ENCODE measurements at regions not wholly inside any gene's neighbourhood (a gene's known extent, or its start where the extent isn't known, plus 50 kb on each side); places are given as distances from the start of the nearest gene placed in this dataset.

DNA sequence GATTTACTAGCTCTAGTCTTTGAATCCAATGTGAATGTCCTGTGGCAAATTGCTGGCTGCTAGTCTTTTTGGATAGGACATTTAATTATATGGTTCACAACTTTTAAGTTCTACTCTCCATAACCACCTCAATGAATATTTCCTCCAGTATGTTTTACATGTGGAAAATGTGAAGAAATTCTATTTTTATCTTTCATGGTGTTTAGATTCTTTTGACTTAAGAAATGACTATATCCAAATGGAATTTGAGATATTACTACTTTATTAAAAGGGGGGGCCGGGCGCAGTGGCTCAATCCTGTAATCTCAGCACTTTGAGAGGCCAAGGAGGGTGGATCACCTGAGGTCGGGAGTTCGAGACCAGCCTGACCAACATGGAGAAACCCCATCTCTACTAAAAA, 202.0 kb downstream of the ARL4A start:
- H3K4me3 ChIP-seq (ENCODE audit: low read length), result no peak overlapping the region
- H3K4me1 ChIP-seq (ENCODE audit: control insufficient read depth, insufficient read depth, low read length), result peaks cover 21% of the 10 kb centered on the region

DNA sequence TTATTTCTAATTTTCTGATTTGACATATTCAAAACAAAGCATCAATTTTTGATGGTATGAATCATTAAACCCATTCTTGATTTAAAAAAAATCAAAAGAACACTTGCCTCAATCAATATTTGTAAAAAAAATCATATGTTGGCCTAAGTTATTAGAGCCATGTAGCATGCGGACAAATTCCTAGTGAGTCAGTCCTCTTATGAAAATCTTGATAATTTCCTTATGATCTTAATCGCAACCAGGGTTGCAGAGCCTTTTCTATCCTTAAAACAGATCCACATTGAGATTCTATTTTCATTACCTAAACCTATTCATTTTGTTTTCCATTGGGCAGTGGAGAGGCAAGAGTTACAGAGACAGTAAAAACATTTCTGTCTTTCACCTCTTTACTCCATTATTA, 203.2 kb downstream of the ARL4A start:
- H3K36me3 ChIP-seq (ENCODE audit: insufficient read depth, low read length), result no peaks in the 10 kb centered on the region
- H3K9me3 ChIP-seq (replicated peaks; ENCODE audit: low read length), result no peaks in the 10 kb centered on the region
- H3K4me2 ChIP-seq (ENCODE audit: low read length), result no peak overlapping the region
- H3K9ac ChIP-seq (ENCODE audit: low read depth, low read length), result no peak overlapping the region
- H3K4me3 ChIP-seq (ENCODE audit: low read length), result no peak overlapping the region
- H3K4me1 ChIP-seq (ENCODE audit: control insufficient read depth, insufficient read depth, low read length), result peaks cover 9% of the 10 kb centered on the region
- no peaks in the 10 kb centered on the region for H3K27me3 ChIP-seq (ENCODE audit: control insufficient read depth, insufficient read depth, low read length)

More for the DNA sequence above, 202.0 kb downstream of the ARL4A start:
- Histone ChIP-seq H3K36me3 (ENCODE audit: insufficient read depth, low read length) (no peaks in the 10 kb centered on the region), H3K4me2 (ENCODE audit: low read length) (peak overlapping the region; percentile 14), H3K9ac (ENCODE audit: low read depth, low read length) (peak overlapping the region; percentile 33), H3K9me3 (replicated peaks; ENCODE audit: low read length) (no peaks in the 10 kb centered on the region), H3K27me3 (ENCODE audit: control insufficient read depth, insufficient read depth, low read length) (no peaks in the 10 kb centered on the region)

DNA sequence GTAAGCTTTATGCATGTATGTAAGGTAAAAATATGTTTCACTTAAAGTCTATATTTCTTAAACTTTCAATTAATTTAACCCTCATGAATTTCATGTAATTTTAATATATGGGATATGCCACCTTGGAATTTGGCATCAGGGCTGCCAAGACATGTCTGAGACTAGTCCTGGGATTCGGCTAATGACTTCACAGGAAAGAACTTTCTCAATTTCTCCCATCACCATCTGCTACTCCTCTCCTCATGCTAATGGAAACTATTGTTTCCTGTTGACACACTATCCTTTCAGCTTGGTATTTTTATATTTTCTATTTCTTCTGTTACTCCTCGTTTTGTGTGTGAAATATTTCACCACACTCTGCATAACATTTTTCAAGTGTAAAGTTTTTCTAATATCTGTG, 205.9 kb downstream of the ARL4A start:
- Histone ChIP-seq H3K9me3 (replicated peaks; ENCODE audit: low read length) (no peaks in the 10 kb centered on the region), H3K9ac (ENCODE audit: low read depth, low read length) (no peak overlapping the region)

DNA sequence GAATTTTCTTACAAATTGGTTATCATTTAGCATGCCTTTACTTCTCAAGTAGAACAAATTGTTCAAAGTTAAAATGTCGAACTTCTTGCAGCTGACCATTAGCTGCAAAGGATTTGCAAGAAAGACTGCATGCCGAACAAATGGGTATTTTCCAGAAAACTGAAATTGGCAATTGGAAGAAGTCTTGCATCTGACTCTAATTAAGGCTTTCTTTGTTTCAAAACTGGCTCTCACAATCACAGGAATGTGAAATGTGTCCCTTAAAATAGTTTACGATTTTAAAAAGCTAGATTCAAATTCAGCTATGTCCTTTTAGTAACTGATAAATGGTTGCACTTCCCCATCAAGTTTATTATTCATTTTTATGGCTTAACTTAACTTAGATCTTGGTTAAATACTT, 207.9 kb downstream of the ARL4A start:
- Histone ChIP-seq H3K4me2 (ENCODE audit: low read length) (no peak overlapping the region), H3K9ac (ENCODE audit: low read depth, low read length) (no peak overlapping the region), H3K27me3 (ENCODE audit: control insufficient read depth, insufficient read depth, low read length) (no peaks in the 10 kb centered on the region), H3K4me3 (ENCODE audit: low read length) (no peak overlapping the region), H3K9me3 (replicated peaks; ENCODE audit: low read length) (no peaks in the 10 kb centered on the region), H3K4me1 (ENCODE audit: control insufficient read depth, insufficient read depth, low read length) (no peaks in the 10 kb centered on the region), H3K36me3 (ENCODE audit: insufficient read depth, low read length) (no peaks in the 10 kb centered on the region)

More for the DNA sequence above, 205.9 kb downstream of the ARL4A start:
- Histone ChIP-seq H3K36me3 (ENCODE audit: insufficient read depth, low read length) (no peaks in the 10 kb centered on the region), H3K27me3 (ENCODE audit: control insufficient read depth, insufficient read depth, low read length) (no peaks in the 10 kb centered on the region), H3K4me1 (ENCODE audit: control insufficient read depth, insufficient read depth, low read length) (peaks cover 9% of the 10 kb centered on the region), H3K4me3 (ENCODE audit: low read length) (no peak overlapping the region), H3K4me2 (ENCODE audit: low read length) (no peak overlapping the region)

DNA sequence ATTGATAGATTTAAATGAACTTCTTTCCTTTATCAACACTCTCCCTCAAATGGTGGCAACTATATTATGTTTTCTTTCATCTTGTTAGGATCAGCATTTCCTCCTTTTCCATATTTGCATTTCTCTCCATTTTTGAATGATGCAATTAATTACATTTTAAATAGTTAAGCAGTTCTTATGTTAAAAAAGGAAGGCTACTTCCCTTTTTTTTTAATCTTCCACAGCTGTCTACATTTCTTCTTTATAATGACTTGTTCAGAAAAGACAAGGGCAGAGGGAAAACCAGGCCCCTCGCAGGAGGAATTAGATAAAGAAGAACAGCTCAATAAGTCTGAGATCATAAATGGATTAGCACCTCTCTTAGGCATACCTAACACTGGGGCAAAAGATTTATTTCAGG, 208.9 kb downstream of the ARL4A start:
- H3K36me3 ChIP-seq (ENCODE audit: insufficient read depth, low read length), result no peaks in the 10 kb centered on the region
- H3K4me3 ChIP-seq (ENCODE audit: low read length), result no peak overlapping the region
- no peak overlapping the region for H3K4me2 ChIP-seq (ENCODE audit: low read length)
- no peaks in the 10 kb centered on the region for H3K9me3 ChIP-seq (replicated peaks; ENCODE audit: low read length)
- H3K27me3 ChIP-seq (ENCODE audit: control insufficient read depth, insufficient read depth, low read length), result no peaks in the 10 kb centered on the region
- no peak overlapping the region for H3K9ac ChIP-seq (ENCODE audit: low read depth, low read length)
- no peaks in the 10 kb centered on the region for H3K4me1 ChIP-seq (ENCODE audit: control insufficient read depth, insufficient read depth, low read length)

DNA sequence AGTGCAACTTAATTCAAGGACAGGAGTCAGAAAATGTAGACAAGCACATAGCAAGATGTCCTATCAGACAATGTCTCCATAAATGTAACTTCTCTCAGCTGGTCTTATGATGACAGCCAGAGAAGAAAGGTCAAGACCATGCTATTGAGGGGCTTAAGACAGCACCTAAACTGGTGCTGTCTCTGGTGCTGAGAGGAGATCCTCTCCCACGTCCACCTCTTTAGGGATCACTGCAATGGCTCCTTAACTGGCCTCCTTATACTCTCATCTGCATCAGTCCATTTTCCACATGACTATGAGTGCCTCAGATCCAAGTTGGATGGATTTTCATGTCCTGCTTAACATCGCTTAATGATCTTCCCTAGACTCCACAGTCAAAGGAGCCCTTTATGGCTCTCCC, 210.6 kb downstream of the ARL4A start:
- Histone ChIP-seq H3K4me2 (ENCODE audit: low read length) (no peak overlapping the region), H3K4me3 (ENCODE audit: low read length) (no peak overlapping the region), H3K4me1 (ENCODE audit: control insufficient read depth, insufficient read depth, low read length) (no peaks in the 10 kb centered on the region), H3K9ac (ENCODE audit: low read depth, low read length) (no peak overlapping the region), H3K27me3 (ENCODE audit: control insufficient read depth, insufficient read depth, low read length) (no peaks in the 10 kb centered on the region), H3K36me3 (ENCODE audit: insufficient read depth, low read length) (no peaks in the 10 kb centered on the region), H3K9me3 (replicated peaks; ENCODE audit: low read length) (no peaks in the 10 kb centered on the region)

DNA sequence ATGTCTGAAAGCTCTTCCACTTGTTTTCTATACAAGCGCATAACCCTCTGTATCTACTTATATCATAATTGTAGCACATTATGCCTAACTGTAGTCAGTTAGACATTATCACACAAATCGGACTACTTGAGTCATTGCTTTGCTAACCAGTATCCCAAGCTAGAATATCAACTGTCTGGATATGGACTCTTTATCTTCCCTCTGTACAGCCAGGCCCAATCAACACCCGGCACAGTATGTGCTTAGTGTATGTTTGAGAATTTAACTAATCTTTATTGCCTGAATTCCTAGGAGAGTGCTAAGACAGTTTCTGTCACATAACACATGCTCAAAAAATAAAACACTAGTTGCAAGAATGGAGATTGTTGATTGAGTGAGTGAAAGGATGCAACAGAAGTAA, 211.2 kb downstream of the ARL4A start:
- Histone ChIP-seq H3K27me3 (ENCODE audit: control insufficient read depth, insufficient read depth, low read length) (no peaks in the 10 kb centered on the region), H3K4me1 (ENCODE audit: control insufficient read depth, insufficient read depth, low read length) (no peaks in the 10 kb centered on the region), H3K4me2 (ENCODE audit: low read length) (no peak overlapping the region), H3K36me3 (ENCODE audit: insufficient read depth, low read length) (no peaks in the 10 kb centered on the region), H3K4me3 (ENCODE audit: low read length) (no peak overlapping the region), H3K9ac (ENCODE audit: low read depth, low read length) (no peak overlapping the region), H3K9me3 (replicated peaks; ENCODE audit: low read length) (no peaks in the 10 kb centered on the region)

DNA sequence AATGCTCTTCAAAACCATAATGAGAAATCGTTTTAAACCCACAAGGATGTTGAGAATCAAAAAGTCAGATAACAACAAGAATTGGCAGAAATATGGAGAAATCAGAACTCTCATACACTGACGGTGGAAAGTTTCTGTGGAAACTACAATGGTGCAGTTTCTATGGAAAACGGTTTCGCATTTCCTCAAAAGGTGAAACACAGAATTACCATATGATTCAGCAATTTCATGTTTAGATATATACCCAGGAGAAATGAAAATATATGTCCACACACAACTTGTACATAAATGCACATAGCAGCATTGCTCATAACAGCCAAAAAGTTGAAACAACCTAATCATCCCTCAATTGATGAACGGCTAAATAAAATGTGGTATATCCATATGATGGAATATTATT, 218.2 kb downstream of the ARL4A start:
- no peak overlapping the region for H3K4me2 ChIP-seq (ENCODE audit: low read length)
- H3K9ac ChIP-seq (ENCODE audit: low read depth, low read length), result no peak overlapping the region
- H3K9me3 ChIP-seq (replicated peaks; ENCODE audit: low read length), result no peaks in the 10 kb centered on the region
- H3K27me3 ChIP-seq (ENCODE audit: control insufficient read depth, insufficient read depth, low read length), result no peaks in the 10 kb centered on the region
- H3K36me3 ChIP-seq (ENCODE audit: insufficient read depth, low read length), result no peaks in the 10 kb centered on the region
- H3K4me1 ChIP-seq (ENCODE audit: control insufficient read depth, insufficient read depth, low read length), result no peaks in the 10 kb centered on the region
- H3K4me3 ChIP-seq (ENCODE audit: low read length), result no peak overlapping the region

DNA sequence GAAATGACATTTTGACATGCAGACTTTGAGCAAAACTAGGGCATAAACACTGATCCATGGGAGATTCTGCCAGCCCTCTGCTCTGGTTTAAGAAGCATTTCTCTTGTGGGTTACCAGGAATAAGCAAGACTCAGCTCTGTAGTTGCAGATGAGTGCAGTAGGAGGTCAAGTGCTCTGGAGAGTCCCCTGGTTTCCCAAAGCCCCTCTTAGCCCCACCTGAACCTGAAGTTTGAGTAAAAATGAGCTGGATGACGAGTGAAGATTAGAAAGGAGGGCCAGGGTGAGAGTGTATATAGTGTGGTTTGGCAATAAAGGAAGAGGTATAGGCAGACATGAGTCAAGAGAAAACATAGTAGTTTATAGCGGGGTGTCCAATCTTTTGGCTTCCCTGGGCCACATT, 220.3 kb downstream of the ARL4A start:
- no peak overlapping the region for H3K4me2 ChIP-seq (ENCODE audit: low read length)

DNA sequence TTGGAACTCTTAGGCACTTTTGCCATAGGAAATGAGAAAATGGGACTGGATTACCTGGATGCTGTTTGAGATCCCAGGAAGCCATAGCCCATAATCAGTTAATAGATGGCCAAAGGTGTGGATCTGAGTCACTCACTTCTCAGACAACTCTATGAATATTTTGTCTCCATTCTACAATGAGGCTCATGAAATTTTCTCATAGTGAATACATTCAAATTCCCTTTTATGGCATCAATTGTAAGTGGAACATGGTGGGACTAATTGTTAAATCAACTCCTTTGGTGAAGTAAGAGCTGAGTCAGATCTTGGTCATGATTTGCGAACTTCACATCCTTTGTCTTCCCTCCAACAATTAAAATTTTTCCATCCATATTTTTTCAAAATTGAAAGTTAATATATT, 222.1 kb downstream of the ARL4A start:
- H3K27me3 ChIP-seq (ENCODE audit: control insufficient read depth, insufficient read depth, low read length), result no peaks in the 10 kb centered on the region
- no peaks in the 10 kb centered on the region for H3K4me1 ChIP-seq (ENCODE audit: control insufficient read depth, insufficient read depth, low read length)
- no peak overlapping the region for H3K9ac ChIP-seq (ENCODE audit: low read depth, low read length)
- no peak overlapping the region for H3K4me2 ChIP-seq (ENCODE audit: low read length)
- no peak overlapping the region for H3K4me3 ChIP-seq (ENCODE audit: low read length)
- H3K36me3 ChIP-seq (ENCODE audit: insufficient read depth, low read length), result no peaks in the 10 kb centered on the region
- no peaks in the 10 kb centered on the region for H3K9me3 ChIP-seq (replicated peaks; ENCODE audit: low read length)

More for the DNA sequence above, 220.3 kb downstream of the ARL4A start:
- H3K4me1 ChIP-seq (ENCODE audit: control insufficient read depth, insufficient read depth, low read length), result no peaks in the 10 kb centered on the region
- no peaks in the 10 kb centered on the region for H3K9me3 ChIP-seq (replicated peaks; ENCODE audit: low read length)
- no peaks in the 10 kb centered on the region for H3K36me3 ChIP-seq (ENCODE audit: insufficient read depth, low read length)
- H3K27me3 ChIP-seq (ENCODE audit: control insufficient read depth, insufficient read depth, low read length), result no peaks in the 10 kb centered on the region
- no peak overlapping the region for H3K9ac ChIP-seq (ENCODE audit: low read depth, low read length)
- H3K4me3 ChIP-seq (ENCODE audit: low read length), result no peak overlapping the region

DNA sequence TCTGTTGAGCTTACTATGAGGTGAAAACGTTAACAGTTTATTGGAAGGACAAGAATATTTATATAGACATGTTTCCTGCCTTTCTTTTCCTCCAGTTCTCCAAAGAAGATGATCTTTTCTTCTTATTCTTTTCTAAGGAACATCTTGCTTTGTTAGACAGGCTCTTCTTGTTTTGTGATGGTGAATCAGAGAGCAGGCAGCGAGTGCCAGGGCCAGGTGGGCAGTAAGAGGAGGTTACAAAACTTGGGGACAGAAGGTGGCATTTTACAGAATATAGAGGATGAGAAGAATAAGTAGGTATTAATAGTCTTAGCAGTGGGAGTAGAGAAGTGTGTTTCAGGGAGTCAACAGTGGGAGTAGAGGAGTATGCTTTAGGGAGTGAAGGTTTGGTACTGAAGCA, 223.6 kb downstream of the ARL4A start:
- Histone ChIP-seq H3K4me1 (ENCODE audit: control insufficient read depth, insufficient read depth, low read length) (no peaks in the 10 kb centered on the region), H3K36me3 (ENCODE audit: insufficient read depth, low read length) (no peaks in the 10 kb centered on the region), H3K27me3 (ENCODE audit: control insufficient read depth, insufficient read depth, low read length) (no peaks in the 10 kb centered on the region), H3K9me3 (replicated peaks; ENCODE audit: low read length) (no peaks in the 10 kb centered on the region), H3K4me3 (ENCODE audit: low read length) (no peak overlapping the region), H3K9ac (ENCODE audit: low read depth, low read length) (no peak overlapping the region), H3K4me2 (ENCODE audit: low read length) (no peak overlapping the region)

DNA sequence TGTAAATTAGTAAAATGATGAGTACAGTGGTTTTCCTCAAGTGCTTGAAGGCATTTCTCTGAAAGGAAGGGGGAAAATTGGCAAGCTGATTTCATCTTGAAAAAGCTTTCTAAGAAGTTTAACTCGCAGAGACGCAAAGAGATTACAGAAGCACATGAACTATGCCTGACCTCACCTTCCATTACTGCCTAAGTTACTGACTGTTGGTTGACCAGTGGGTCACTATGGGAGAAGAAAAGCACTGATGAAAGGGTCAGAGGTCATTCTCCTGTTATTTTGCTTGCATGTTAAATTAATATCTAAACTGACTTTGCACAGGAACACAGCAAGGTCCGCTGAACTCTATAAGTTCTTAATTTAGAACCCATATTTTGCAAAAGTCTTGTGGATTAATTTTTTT, 225.6 kb downstream of the ARL4A start:
- no peaks in the 10 kb centered on the region for H3K27me3 ChIP-seq (ENCODE audit: control insufficient read depth, insufficient read depth, low read length)
- H3K4me2 ChIP-seq (ENCODE audit: low read length), result no peak overlapping the region
- H3K9ac ChIP-seq (ENCODE audit: low read depth, low read length), result no peak overlapping the region
- H3K9me3 ChIP-seq (replicated peaks; ENCODE audit: low read length), result no peaks in the 10 kb centered on the region
- H3K4me3 ChIP-seq (ENCODE audit: low read length), result no peak overlapping the region
- no peaks in the 10 kb centered on the region for H3K4me1 ChIP-seq (ENCODE audit: control insufficient read depth, insufficient read depth, low read length)
- H3K36me3 ChIP-seq (ENCODE audit: insufficient read depth, low read length), result no peaks in the 10 kb centered on the region
